Endothelial cell (in vitro differentiated cells): ENCODE measurements at regions not wholly inside any gene's neighbourhood (a gene's known extent, or its start where the extent isn't known, plus 50 kb on each side); places are given as distances from the start of the nearest gene placed in this dataset.

Experiments used
- DNase-seq: peaks from one replicate; pipeline ENCODE4 v3.0.0; 2021; ENCODE audit warnings: low spot score
- H3K27ac Mint-ChIP-seq: one replicate; pipeline ENCODE4 v1.8.0; 2021; ENCODE audit warnings: mixed read lengths, inconsistent platforms; ENCODE audit not compliant: unreplicated experiment
- H3K27me3 Mint-ChIP-seq: one replicate; pipeline ENCODE4 v1.8.0; 2021; ENCODE audit warnings: mild to moderate bottlenecking, moderate library complexity, mixed read lengths, inconsistent platforms; ENCODE audit not compliant: unreplicated experiment
- H3K36me3 Mint-ChIP-seq: one replicate; pipeline ENCODE4 v1.8.0; 2021; ENCODE audit warnings: mild to moderate bottlenecking, low read depth, mixed read lengths, inconsistent platforms; ENCODE audit not compliant: unreplicated experiment
- H3K4me1 Mint-ChIP-seq: one replicate; pipeline ENCODE4 v1.8.0; 2021; ENCODE audit warnings: mild to moderate bottlenecking, mixed read lengths, inconsistent platforms; ENCODE audit not compliant: unreplicated experiment
- H3K4me3 Mint-ChIP-seq: one replicate; pipeline ENCODE4 v1.8.0; 2021; ENCODE audit warnings: mild to moderate bottlenecking, mixed read lengths, inconsistent platforms; ENCODE audit not compliant: unreplicated experiment
- H3K9me3 Mint-ChIP-seq: one replicate; pipeline ENCODE4 v1.8.0; 2021; ENCODE audit warnings: mixed read lengths, inconsistent platforms; ENCODE audit not compliant: unreplicated experiment
- CTCF ChIP-seq: fragments of 200-600 bp; sonication (generic); IDR thresholded peaks from one replicate; pipeline ENCODE4 v1.5.0; 2021; ENCODE audit warnings: antibody characterized with exemption; ENCODE audit not compliant: unreplicated experiment

GRCh38 chr13:40063703-40064102 lies 408.2 kb downstream of the COG6 start:
- Mint-ChIP-seq H3K4me1 (peaks cover 10% of the 10 kb centered on the region), H3K9me3 (no peaks in the 10 kb centered on the region), H3K4me3 (no peak overlapping the region), H3K36me3 (no peaks in the 10 kb centered on the region), H3K27ac (no peak overlapping the region), H3K27me3 (no peaks in the 10 kb centered on the region)
- no peak for DNase-seq
- no peak for TF ChIP-seq CTCF

- Mint-ChIP-seq H3K36me3 (no peaks in the 10 kb centered on the region), H3K27ac (no peak overlapping the region), H3K27me3 (no peaks in the 10 kb centered on the region), H3K4me1 (peaks cover 15% of the 10 kb centered on the region), H3K9me3 (no peaks in the 10 kb centered on the region), H3K4me3 (no peak overlapping the region)
- no peak for TF ChIP-seq CTCF
- no peak for DNase-seq
These were observed 409.0 kb downstream of the COG6 start for GRCh38 chr13:40064154-40065097.

- Mint-ChIP-seq H3K36me3 (no peaks in the 10 kb centered on the region), H3K4me3 (no peak overlapping the region), H3K4me1 (peaks cover 11% of the 10 kb centered on the region), H3K27me3 (peaks cover 3% of the 10 kb centered on the region), H3K9me3 (no peaks in the 10 kb centered on the region), H3K27ac (no peak overlapping the region)
- peak; percentile 77 for DNase-seq
- peak; percentile 70 for TF ChIP-seq CTCF
These were observed 413.9 kb downstream of the COG6 start for GRCh38 chr13:40069173-40070044.

GRCh38 chr13:40070357-40070756 lies 414.9 kb downstream of the COG6 start:
- no peak for TF ChIP-seq CTCF
- H3K36me3 Mint-ChIP-seq, result no peaks in the 10 kb centered on the region
- peaks cover 3% of the 10 kb centered on the region for H3K27me3 Mint-ChIP-seq
- peaks cover 5% of the 10 kb centered on the region for H3K4me1 Mint-ChIP-seq
- no peaks in the 10 kb centered on the region for H3K9me3 Mint-ChIP-seq
- no peak overlapping the region for H3K27ac Mint-ChIP-seq
- DNase-seq, result no peak
- no peak overlapping the region for H3K4me3 Mint-ChIP-seq
